HG02943 (cell line): ENCODE measurements at regions not wholly inside any gene's neighbourhood (a gene's known extent, or its start where the extent isn't known, plus 50 kb on each side); places are given as distances from the start of the nearest gene placed in this dataset.
"Not testable (repeated sequence)": the region's sequence is repeated elsewhere in the genome, so short reads cannot be mapped to it uniquely, and the experiment has no call there.

ENCODE experiments used
- ATAC-seq: cut with Tn5 transposase; IDR thresholded peaks from one replicate; pipeline ENCODE4 v1.9.1; 2021; ENCODE audit warnings: mild to moderate bottlenecking, low read depth, moderate library complexity; ENCODE audit not compliant: unreplicated experiment

- no peak for ATAC-seq
Measured at GRCh38 chr5:86671536-86671935, 53.8 kb downstream of the COX7C start.

- ATAC-seq = no peak
Measured at GRCh38 chr5:86674069-86674468, 56.3 kb downstream of the COX7C start.

DNA sequence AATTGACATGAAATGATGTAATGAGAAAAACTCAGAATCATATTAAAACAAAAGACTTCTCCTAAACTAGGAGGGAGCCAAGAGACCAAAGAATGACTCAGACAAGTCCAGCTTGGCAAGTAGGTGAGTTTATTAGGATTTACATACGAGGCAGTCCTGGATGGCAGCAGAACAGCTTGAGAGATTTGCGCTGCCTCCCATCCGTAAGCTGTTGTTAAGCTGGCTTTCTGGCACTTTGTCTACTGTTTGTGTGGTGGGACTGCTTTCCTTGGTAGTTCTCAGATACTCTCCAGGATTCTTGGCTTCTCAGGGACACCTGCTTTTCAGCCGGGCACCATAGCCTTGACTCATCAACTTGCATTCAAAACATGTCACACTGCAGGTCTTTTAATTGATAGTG, 57.6 kb downstream of the COX7C start:
- ATAC-seq = no peak

- ATAC-seq = no peak
Measured at GRCh38 chr5:86679529-86679928, 61.8 kb downstream of the COX7C start.

DNA sequence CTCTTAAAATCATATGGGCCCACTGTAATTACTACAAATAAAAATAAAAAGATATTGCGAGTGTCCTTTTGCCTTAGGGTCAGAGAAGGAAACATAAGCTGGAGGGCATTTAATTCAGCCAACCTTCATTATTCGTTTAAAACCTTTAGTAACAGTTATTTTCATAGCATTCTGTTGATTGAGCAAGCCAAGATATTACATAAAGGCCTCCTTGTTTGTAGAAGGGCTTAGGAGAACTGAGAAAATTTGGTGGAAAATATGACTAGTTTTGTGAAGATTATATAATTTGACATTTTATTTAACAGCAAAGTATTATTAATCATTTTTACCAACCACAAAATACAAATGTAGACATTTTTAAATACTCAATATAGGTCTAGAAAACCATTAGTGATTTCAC, 62.2 kb downstream of the COX7C start:
- ATAC-seq = no peak

GRCh38 chr5:86684222-86684621, 66.5 kb downstream of the COX7C start:
- no peak for ATAC-seq

- no peak for ATAC-seq
Measured at GRCh38 chr5:86686046-86686445, 68.3 kb downstream of the COX7C start.

DNA sequence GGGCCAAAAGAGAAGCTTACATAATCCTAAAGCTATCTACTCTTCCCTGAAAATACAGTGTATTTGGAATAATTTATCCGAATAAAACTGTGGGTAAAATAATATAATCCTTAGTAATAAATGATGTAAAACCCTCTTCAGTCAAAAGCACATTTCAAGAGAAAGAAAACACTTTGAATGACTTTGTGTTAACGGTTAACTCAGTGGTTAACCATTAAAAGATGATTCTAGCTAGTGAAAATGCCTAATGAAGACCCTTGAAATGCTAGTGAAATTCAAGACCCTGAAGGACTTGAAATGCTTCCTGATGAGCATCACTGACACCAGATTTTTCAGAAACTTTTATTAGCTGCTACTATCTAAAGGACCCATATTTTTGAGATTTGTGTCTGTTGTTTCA, 70.7 kb downstream of the COX7C start:
- peak; percentile 58 for ATAC-seq

DNA sequence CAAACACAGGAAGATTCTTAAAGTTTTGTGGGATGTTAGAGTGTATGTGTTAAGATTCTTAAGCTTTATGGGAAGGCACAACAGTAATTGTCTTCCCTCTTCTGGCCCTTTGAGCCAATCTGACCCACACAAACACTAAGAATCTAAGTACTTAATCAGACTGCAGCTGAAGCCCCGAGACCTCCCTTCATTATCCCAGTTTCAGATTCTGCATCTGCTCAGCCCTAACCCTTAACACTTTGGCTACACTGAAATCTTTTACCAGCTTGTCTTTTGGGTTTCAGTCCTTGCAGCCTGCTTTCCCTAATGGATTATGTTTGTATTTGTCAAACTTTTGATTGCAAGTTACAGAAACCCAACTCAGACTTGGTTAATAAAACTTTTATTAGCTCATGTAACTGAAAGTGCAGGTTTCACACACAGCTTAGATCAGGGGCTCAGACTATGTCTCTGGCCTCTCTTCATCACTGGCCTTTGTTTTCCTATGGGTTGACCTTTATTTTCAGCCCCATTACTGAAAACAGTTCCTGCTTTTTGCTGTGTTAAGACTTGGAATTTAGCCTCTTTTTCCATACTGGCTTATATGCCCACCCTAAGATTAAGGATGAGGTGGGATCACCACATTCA, 71.5 kb downstream of the COX7C start:
- ATAC-seq = no peak

DNA sequence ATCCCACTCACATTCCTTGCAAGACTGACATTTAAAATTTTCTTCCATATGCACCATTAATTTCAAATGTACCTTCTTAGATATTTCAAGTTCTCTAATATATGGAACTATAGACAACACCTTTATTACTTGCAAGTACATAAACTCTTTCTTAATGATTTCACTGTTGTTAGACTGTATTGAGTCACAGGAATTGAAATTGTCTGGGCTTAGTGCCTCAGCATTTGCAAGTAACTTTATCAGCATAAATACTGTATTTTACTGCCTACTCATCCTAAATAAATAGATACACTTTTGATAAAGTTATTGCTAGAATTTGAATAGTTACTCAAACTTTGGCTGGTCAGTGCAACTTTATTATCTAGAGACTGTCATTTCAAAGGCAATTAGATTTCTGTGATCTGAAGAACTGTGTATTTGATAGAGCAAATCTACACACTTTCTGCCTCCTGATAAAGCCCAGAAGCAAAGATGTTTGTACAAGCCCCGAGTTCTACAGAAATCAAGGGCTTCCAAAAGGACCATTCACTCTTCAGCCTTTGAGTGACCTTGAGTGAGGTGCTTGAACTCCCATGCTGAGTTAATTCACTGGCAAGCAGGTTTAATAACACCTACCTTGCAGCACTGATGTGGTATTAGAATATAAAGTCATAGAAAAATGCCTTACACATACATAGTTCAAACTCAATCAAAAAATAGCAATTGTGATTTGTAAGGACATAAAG, 91.6 kb downstream of the COX7C start:
- ATAC-seq = no peak

- ATAC-seq = no peak
Measured at GRCh38 chr5:86716121-86716520, 98.4 kb downstream of the COX7C start.

GRCh38 chr5:86731319-86732117, 113.8 kb downstream of the COX7C start:
- not testable (repeated sequence) for ATAC-seq

GRCh38 chr5:86735370-86735769, 117.6 kb downstream of the COX7C start:
- ATAC-seq = no peak

GRCh38 chr5:86737579-86737978, 119.8 kb downstream of the COX7C start:
- ATAC-seq = no peak

DNA sequence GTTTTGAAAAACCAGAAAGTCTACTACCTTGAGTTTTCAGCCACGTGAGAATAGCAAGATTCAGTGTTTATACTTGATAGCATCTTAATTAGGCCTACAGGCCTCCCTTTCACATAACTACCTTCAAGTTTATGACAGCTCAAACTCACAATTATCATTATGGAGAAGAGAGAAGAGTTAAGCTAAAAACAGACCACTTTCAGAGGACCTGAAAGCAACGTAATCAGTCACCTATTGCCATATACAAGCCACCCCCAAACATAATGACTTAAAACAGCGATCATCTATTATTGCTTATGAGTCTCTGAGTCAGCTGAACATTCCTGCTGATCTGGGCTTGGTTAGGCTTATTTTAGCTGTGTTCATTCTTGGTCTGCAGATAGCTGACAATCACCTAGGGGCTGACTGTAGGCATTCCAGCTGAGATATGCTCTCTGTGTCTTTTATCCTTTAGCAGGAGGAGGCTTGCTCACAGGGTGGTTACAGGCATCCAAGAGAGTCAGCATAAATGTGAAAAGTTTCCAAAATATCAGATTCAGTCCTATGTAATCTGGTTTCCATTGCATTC, 130.9 kb downstream of the COX7C start:
- ATAC-seq = no peak

- ATAC-seq = no peak
Measured at GRCh38 chr5:86749841-86750240, 132.1 kb downstream of the COX7C start.

GRCh38 chr5:86756839-86757238, 139.1 kb downstream of the COX7C start:
- ATAC-seq = no peak

- no peak for ATAC-seq
Measured at GRCh38 chr5:86757824-86758223, 140.1 kb downstream of the COX7C start.

- ATAC-seq = no peak
Measured at GRCh38 chr5:86760661-86761060, 142.9 kb downstream of the COX7C start.

DNA sequence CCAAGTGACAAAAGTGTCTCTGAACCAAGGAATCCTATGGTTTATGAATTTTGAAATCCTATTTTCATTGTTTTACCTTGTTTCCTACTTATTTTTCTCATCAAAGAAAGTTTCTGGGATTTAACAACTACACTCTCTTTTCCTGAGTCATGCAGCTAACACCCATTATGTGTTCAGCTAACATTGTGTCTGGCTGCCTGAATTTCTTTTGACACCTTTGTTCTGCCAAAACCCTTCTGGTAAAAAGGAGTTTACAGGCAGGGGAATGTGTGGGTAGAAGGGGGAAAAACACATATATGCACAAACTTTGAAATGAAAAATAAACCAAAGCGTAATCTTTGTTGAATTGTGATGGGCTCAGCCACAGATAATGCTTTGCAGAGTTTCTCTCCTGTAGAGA, 146.2 kb downstream of the COX7C start:
- ATAC-seq = no peak

- no peak for ATAC-seq
Measured at GRCh38 chr5:86765778-86766502, 148.2 kb downstream of the COX7C start.
